Erythroblast (primary cell): ENCODE measurements at regions not wholly inside any gene's neighbourhood (a gene's known extent, or its start where the extent isn't known, plus 50 kb on each side); places are given as distances from the start of the nearest gene placed in this dataset.

Source experiments
- GATA1 ChIP-seq: IDR thresholded peaks from 2 replicates; pipeline ENCODE4 v1.6.1; 2011; ENCODE audit warnings: low read depth, mild to moderate bottlenecking, control low read depth, low read length, moderate library complexity
- POLR2A ChIP-seq: IDR thresholded peaks from 2 replicates; pipeline ENCODE4 v1.6.1; 2011; ENCODE audit warnings: mild to moderate bottlenecking, low read length

- no peak for TF ChIP-seq POLR2A
- TF ChIP-seq GATA1: no peak
Measured at GRCh38 chr1:112800289-112800688, 85.2 kb upstream of the PPM1J start.
